SK-N-SH (cell line): ENCODE measurements at regions not wholly inside any gene's neighbourhood (a gene's known extent, or its start where the extent isn't known, plus 50 kb on each side); places are given as distances from the start of the nearest gene placed in this dataset.

ENCODE experiments used
- CTCF ChIP-seq: fragments of 200-600 bp; sonication (generic); IDR thresholded peaks from 2 replicates; pipeline ENCODE4 v1.6.1; 2017; ENCODE audit warnings: antibody characterized with exemption, mild to moderate bottlenecking, moderate library complexity
- ELF1 ChIP-seq: IDR thresholded peaks from 2 replicates; pipeline ENCODE4 v1.4.0; 2012
- EP300 ChIP-seq, 2 experiments: IDR thresholded peaks; 2 replicates each; pipeline versions ENCODE4 v1.4.0 to v1.6.1; 2012; ENCODE audit warnings: borderline replicate concordance in 1 of 2, low read depth in 1 of 2, low read length in 1 of 2
- FOXM1 ChIP-seq: IDR thresholded peaks from 2 replicates; pipeline ENCODE4 v1.4.0; 2012; ENCODE audit warnings: low read depth, mild to moderate bottlenecking
- MAX ChIP-seq: IDR thresholded peaks from 2 replicates; pipeline ENCODE4 v1.4.0; 2012; ENCODE audit warnings: low read depth
- RFX5 ChIP-seq: IDR thresholded peaks from 2 replicates; pipeline ENCODE4 v1.6.1; 2012; ENCODE audit warnings: mild to moderate bottlenecking, improper control_type of control experiment, low read length
- RXRA ChIP-seq: IDR thresholded peaks from 2 replicates; pipeline ENCODE4 v1.4.0; 2012; ENCODE audit warnings: low read depth, mild to moderate bottlenecking, borderline replicate concordance
- YY1 ChIP-seq: IDR thresholded peaks from 2 replicates; pipeline ENCODE4 v1.4.0; 2012; ENCODE audit warnings: low read depth, mild to moderate bottlenecking
- TF ChIP-seq, protein P1 (sequence below): IDR thresholded peaks from 2 replicates; pipeline ENCODE4 v1.6.1; 2012; ENCODE audit warnings: mild to moderate bottlenecking, low read depth, low read length, moderate library complexity

DNA sequence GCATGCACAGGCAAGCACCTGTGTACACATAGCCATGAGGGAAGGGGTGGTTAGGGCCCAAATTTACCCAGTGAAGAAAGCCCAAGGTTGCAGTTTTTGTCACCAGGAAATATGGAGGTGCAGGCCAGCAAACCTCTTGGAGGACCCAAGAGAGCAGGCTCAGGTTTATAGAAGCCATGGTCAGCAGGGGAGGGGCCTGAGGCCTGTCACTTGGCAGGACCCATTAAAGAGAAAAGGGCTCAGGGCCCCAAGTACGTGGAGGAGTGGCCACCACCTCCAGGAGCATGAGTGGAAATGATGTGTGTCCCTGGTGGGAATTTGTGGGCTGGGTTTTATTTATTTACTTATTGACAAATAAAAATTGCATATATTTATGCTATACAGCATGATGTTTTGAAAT, 192.9 kb downstream of the HAUS1 start:
- TF ChIP-seq CTCF (no peak), EP300 (IDR thresholded peaks at IDR 0.05; ENCODE audit: borderline replicate concordance in 1 of 2, low read depth in 1 of 2, low read length in 1 of 2) (no peak), RXRA (no peak), YY1 (no peak), FOXM1 (no peak), ELF1 (no peak), MAX (no peak), RFX5 (no peak)
- TF ChIP-seq, protein P1, sequence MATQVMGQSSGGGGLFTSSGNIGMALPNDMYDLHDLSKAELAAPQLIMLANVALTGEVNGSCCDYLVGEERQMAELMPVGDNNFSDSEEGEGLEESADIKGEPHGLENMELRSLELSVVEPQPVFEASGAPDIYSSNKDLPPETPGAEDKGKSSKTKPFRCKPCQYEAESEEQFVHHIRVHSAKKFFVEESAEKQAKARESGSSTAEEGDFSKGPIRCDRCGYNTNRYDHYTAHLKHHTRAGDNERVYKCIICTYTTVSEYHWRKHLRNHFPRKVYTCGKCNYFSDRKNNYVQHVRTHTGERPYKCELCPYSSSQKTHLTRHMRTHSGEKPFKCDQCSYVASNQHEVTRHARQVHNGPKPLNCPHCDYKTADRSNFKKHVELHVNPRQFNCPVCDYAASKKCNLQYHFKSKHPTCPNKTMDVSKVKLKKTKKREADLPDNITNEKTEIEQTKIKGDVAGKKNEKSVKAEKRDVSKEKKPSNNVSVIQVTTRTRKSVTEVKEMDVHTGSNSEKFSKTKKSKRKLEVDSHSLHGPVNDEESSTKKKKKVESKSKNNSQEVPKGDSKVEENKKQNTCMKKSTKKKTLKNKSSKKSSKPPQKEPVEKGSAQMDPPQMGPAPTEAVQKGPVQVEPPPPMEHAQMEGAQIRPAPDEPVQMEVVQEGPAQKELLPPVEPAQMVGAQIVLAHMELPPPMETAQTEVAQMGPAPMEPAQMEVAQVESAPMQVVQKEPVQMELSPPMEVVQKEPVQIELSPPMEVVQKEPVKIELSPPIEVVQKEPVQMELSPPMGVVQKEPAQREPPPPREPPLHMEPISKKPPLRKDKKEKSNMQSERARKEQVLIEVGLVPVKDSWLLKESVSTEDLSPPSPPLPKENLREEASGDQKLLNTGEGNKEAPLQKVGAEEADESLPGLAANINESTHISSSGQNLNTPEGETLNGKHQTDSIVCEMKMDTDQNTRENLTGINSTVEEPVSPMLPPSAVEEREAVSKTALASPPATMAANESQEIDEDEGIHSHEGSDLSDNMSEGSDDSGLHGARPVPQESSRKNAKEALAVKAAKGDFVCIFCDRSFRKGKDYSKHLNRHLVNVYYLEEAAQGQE: no peak
